NOMO-1 treated with DMSO at 0.1 percent for 48 hours (cell line): ENCODE measurements at regions not wholly inside any gene's neighbourhood (a gene's known extent, or its start where the extent isn't known, plus 50 kb on each side); places are given as distances from the start of the nearest gene placed in this dataset.
"Not testable (repeated sequence)": the region's sequence is repeated elsewhere in the genome, so short reads cannot be mapped to it uniquely, and the experiment has no call there.

Source experiments
- DNase-seq: peaks from one replicate; lab custom pipeline; 2025; ENCODE audit not compliant: unreplicated experiment; lab: John Stamatoyannopoulos, UW

- DNase-seq: no peak
Measured at GRCh38 chr5:155489949-155490348, 476.4 kb downstream of the KIF4B start.

GRCh38 chr5:155492191-155492590, 478.6 kb downstream of the KIF4B start:
- DNase-seq: no peak

GRCh38 chr5:155504606-155505005, 491.1 kb downstream of the KIF4B start:
- no peak for DNase-seq

GRCh38 chr5:155507363-155507762, 493.8 kb downstream of the KIF4B start:
- no peak for DNase-seq

GRCh38 chr5:155508673-155509072, 495.1 kb downstream of the KIF4B start:
- DNase-seq: no peak

GRCh38 chr5:155512329-155512728, 498.8 kb downstream of the KIF4B start:
- no peak for DNase-seq

GRCh38 chr5:155514105-155514563, 500.6 kb downstream of the KIF4B start:
- DNase-seq: no peak

GRCh38 chr5:155522540-155522939, 509.0 kb downstream of the KIF4B start:
- no peak for DNase-seq

- DNase-seq: no peak
Measured at GRCh38 chr5:155529362-155529761, 515.8 kb downstream of the KIF4B start.

GRCh38 chr5:155530046-155530445, 516.5 kb downstream of the KIF4B start:
- DNase-seq: no peak

- no peak for DNase-seq
Measured at GRCh38 chr5:155532621-155533311, 519.2 kb downstream of the KIF4B start.

GRCh38 chr5:155540000-155540595, 526.5 kb downstream of the KIF4B start:
- no peak for DNase-seq

- no peak for DNase-seq
Measured at GRCh38 chr5:155546075-155546474, 532.5 kb downstream of the KIF4B start.

GRCh38 chr5:155554500-155554899, 540.9 kb downstream of the KIF4B start:
- no peak for DNase-seq

- no peak for DNase-seq
Measured at GRCh38 chr5:155556222-155556621, 542.7 kb downstream of the KIF4B start.

- DNase-seq: peak; percentile 1
Measured at GRCh38 chr5:155556700-155557099, 543.1 kb downstream of the KIF4B start.

GRCh38 chr5:155562158-155562557, 548.6 kb downstream of the KIF4B start:
- DNase-seq: no peak

GRCh38 chr5:155564541-155564940, 551.0 kb downstream of the KIF4B start:
- DNase-seq: no peak

- DNase-seq: no peak
Measured at GRCh38 chr5:155575861-155576260, 562.3 kb downstream of the KIF4B start.

GRCh38 chr5:155586808-155587207, 573.3 kb downstream of the KIF4B start:
- DNase-seq: not testable (repeated sequence)

- peak; percentile 69 for DNase-seq
Measured at GRCh38 chr5:155587458-155587857, 573.9 kb downstream of the KIF4B start.

GRCh38 chr5:155591273-155591672, 577.7 kb downstream of the KIF4B start:
- no peak for DNase-seq

GRCh38 chr5:155594270-155594669, 580.7 kb downstream of the KIF4B start:
- DNase-seq: no peak
